ENCODE measurements at regions not wholly inside any gene's neighbourhood (a gene's known extent, or its start where the extent isn't known, plus 50 kb on each side); places are given as distances from the start of the nearest gene placed in this dataset.

GRCh38 chr1:8144323-8144722, 118.2 kb upstream of the ERRFI1 start:
- FAIRE-seq (no peak), DNase-seq (no peak)
- Histone ChIP-seq H3K4me3 (ENCODE audit: low read length in 3 of 3) (no peak overlapping the region), H3K36me3 (ENCODE audit: control insufficient read depth in 2 of 3, insufficient read depth in 3 of 3, low read length in 3 of 3) (no peaks in the 10 kb centered on the region), H3K9me3 (ENCODE audit: control insufficient read depth in 2 of 3, insufficient read depth in 1 of 3, low read length in 3 of 3) (no peaks in the 10 kb centered on the region), H3K9ac (ENCODE audit: low read length in 3 of 3) (no peak overlapping the region), H3K27me3 (ENCODE audit: control insufficient read depth, insufficient read depth, low read length) (no peaks in the 10 kb centered on the region), H3K4me1 (ENCODE audit: control insufficient read depth in 2 of 3, insufficient read depth in 2 of 3, low read depth in 1 of 3, low read length in 3 of 3) (no peaks in the 10 kb centered on the region), H3K27ac (ENCODE audit: low read depth in 2 of 2, low read length in 2 of 2) (no peak overlapping the region)
- intact Hi-C loops (cut with DNase I) = no loop called here
- no peak for TF ChIP-seq CTCF (IDR thresholded peaks at IDR 0.05; ENCODE audit: borderline replicate concordance, extremely low read depth, insufficient read depth)

DNA sequence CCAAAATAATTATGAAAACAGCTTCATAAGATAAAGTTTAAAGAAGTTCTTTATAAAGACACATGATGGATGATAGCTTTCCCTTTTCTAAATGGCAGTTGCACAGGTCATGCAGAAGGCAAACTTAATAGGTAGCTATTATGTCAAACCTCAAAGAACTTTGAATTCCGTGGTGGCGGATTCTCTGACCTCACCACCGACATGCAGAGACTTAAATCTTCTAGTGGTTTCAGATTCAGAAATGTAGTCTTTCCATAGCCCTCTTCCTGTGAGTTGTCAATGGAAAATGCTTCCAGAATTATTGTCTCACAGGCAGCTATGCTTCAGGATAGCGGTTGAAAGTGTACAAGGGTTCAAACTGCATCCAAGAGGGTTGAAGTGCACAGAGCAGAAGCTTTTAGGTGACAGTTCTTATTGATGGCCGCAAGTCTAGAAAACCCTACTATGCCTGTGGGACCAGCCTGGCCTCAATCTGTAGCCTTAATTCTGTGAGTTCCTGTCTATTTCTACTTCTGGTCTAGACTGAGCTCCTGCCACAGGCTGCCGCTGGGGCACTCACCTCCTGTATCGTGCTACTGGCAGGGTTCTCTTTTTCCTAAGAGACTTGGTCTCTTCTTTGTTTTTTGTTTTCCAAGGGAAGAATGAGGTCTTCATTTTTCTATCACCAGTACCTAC, 117.0 kb upstream of the ERRFI1 start:
- Histone ChIP-seq H3K9me3 (ENCODE audit: control insufficient read depth in 2 of 3, insufficient read depth in 1 of 3, low read length in 3 of 3) (no peaks in the 10 kb centered on the region), H3K4me1 (ENCODE audit: control insufficient read depth in 2 of 3, insufficient read depth in 2 of 3, low read depth in 1 of 3, low read length in 3 of 3) (no peaks in the 10 kb centered on the region), H3K27me3 (ENCODE audit: control insufficient read depth, insufficient read depth, low read length) (no peaks in the 10 kb centered on the region), H3K27ac (ENCODE audit: low read depth in 2 of 2, low read length in 2 of 2) (no peak overlapping the region), H3K9ac (ENCODE audit: low read length in 3 of 3) (no peak overlapping the region), H3K36me3 (ENCODE audit: control insufficient read depth in 2 of 3, insufficient read depth in 3 of 3, low read length in 3 of 3) (no peaks in the 10 kb centered on the region), H3K4me3 (ENCODE audit: low read length in 3 of 3) (no peak overlapping the region)
- TF ChIP-seq CTCF (IDR thresholded peaks at IDR 0.05; ENCODE audit: borderline replicate concordance, extremely low read depth, insufficient read depth) = no peak
- FAIRE-seq (no peak), DNase-seq (peak in 2 of 5 donors; percentile 22 to 45)
- intact Hi-C loops (cut with DNase I) = no loop called here

- Histone ChIP-seq H3K27ac (ENCODE audit: low read depth in 2 of 2, low read length in 2 of 2) (no peak overlapping the region), H3K9ac (ENCODE audit: low read length in 3 of 3) (no peak overlapping the region), H3K4me1 (ENCODE audit: control insufficient read depth in 2 of 3, insufficient read depth in 2 of 3, low read depth in 1 of 3, low read length in 3 of 3) (peaks cover 0 to 3% (median 0%) of the 10 kb centered on the region in 3 donors), H3K36me3 (ENCODE audit: control insufficient read depth in 2 of 3, insufficient read depth in 3 of 3, low read length in 3 of 3) (no peaks in the 10 kb centered on the region), H3K27me3 (ENCODE audit: control insufficient read depth, insufficient read depth, low read length) (no peaks in the 10 kb centered on the region), H3K9me3 (ENCODE audit: control insufficient read depth in 2 of 3, insufficient read depth in 1 of 3, low read length in 3 of 3) (no peaks in the 10 kb centered on the region), H3K4me3 (ENCODE audit: low read length in 3 of 3) (no peak overlapping the region)
- FAIRE-seq = no peak
- no peak for TF ChIP-seq CTCF (IDR thresholded peaks at IDR 0.05; ENCODE audit: borderline replicate concordance, extremely low read depth, insufficient read depth)
- intact Hi-C loops (cut with DNase I) = no loop called here
- no peak for DNase-seq
Measured at GRCh38 chr1:8139941-8140340, 113.8 kb upstream of the ERRFI1 start.

GRCh38 chr1:8139383-8139782, 113.3 kb upstream of the ERRFI1 start:
- no peak overlapping the region for H3K4me3 ChIP-seq (ENCODE audit: low read length in 3 of 3)
- no peak for FAIRE-seq
- peaks cover 0 to 8% (median 5%) of the 10 kb centered on the region in 3 donors for H3K4me1 ChIP-seq (ENCODE audit: control insufficient read depth in 2 of 3, insufficient read depth in 2 of 3, low read depth in 1 of 3, low read length in 3 of 3)
- H3K9ac ChIP-seq (ENCODE audit: low read length in 3 of 3) = no peak overlapping the region
- H3K27me3 ChIP-seq (ENCODE audit: control insufficient read depth, insufficient read depth, low read length) = no peaks in the 10 kb centered on the region
- no peaks in the 10 kb centered on the region for H3K36me3 ChIP-seq (ENCODE audit: control insufficient read depth in 2 of 3, insufficient read depth in 3 of 3, low read length in 3 of 3)
- DNase-seq = no peak
- no peak overlapping the region for H3K27ac ChIP-seq (ENCODE audit: low read depth in 2 of 2, low read length in 2 of 2)
- intact Hi-C loops (cut with DNase I) = no loop called here
- no peaks in the 10 kb centered on the region for H3K9me3 ChIP-seq (ENCODE audit: control insufficient read depth in 2 of 3, insufficient read depth in 1 of 3, low read length in 3 of 3)
- TF ChIP-seq CTCF (IDR thresholded peaks at IDR 0.05; ENCODE audit: borderline replicate concordance, extremely low read depth, insufficient read depth) = no peak
